Fibroblast of villous mesenchyme (primary cell): ENCODE measurements at regions not wholly inside any gene's neighbourhood (a gene's known extent, or its start where the extent isn't known, plus 50 kb on each side); places are given as distances from the start of the nearest gene placed in this dataset.

Source experiments
- DNase-seq: peaks from one replicate; pipeline ENCODE4 v3.0.0-alpha.2; 2010; ENCODE audit warnings: low read depth
- H3K4me3 ChIP-seq: 2 replicates; pipeline ENCODE4 v1.5.1; 2011; ENCODE audit warnings: low read depth, mild to moderate bottlenecking, low read length
- CTCF ChIP-seq: IDR thresholded peaks from 2 replicates; pipeline ENCODE4 v1.5.1; 2012; ENCODE audit warnings: low read depth, mild to moderate bottlenecking, low read length; ENCODE audit not compliant: insufficient read depth

GRCh38 chr5:38728029-38728428 lies 117.8 kb upstream of the OSMR start:
- TF ChIP-seq CTCF, result no peak
- no peak overlapping the region for H3K4me3 ChIP-seq
- peak; percentile 44 for DNase-seq

GRCh38 chr5:38731461-38731860 lies 114.4 kb upstream of the OSMR start:
- no peak for TF ChIP-seq CTCF
- DNase-seq, result no peak
- no peak overlapping the region for H3K4me3 ChIP-seq

GRCh38 chr5:38734353-38734752 lies 111.5 kb upstream of the OSMR start:
- no peak overlapping the region for H3K4me3 ChIP-seq
- DNase-seq, result no peak
- TF ChIP-seq CTCF, result peak; percentile 14

GRCh38 chr5:38736089-38736488 lies 109.7 kb upstream of the OSMR start:
- DNase-seq, result no peak
- H3K4me3 ChIP-seq, result no peak overlapping the region
- TF ChIP-seq CTCF, result no peak

- TF ChIP-seq CTCF, result no peak
- no peak for DNase-seq
- H3K4me3 ChIP-seq, result no peak overlapping the region
Measured at GRCh38 chr5:38737976-38738375, 107.8 kb upstream of the OSMR start.

GRCh38 chr5:38739011-38739704 lies 106.7 kb upstream of the OSMR start:
- TF ChIP-seq CTCF, result no peak
- H3K4me3 ChIP-seq, result no peak overlapping the region
- no peak for DNase-seq

GRCh38 chr5:38739705-38740045 lies 106.1 kb upstream of the OSMR start:
- no peak overlapping the region for H3K4me3 ChIP-seq
- no peak for TF ChIP-seq CTCF
- no peak for DNase-seq
